ENCODE measurements at regions not wholly inside any gene's neighbourhood (a gene's known extent, or its start where the extent isn't known, plus 50 kb on each side); places are given as distances from the start of the nearest gene placed in this dataset.

DNA sequence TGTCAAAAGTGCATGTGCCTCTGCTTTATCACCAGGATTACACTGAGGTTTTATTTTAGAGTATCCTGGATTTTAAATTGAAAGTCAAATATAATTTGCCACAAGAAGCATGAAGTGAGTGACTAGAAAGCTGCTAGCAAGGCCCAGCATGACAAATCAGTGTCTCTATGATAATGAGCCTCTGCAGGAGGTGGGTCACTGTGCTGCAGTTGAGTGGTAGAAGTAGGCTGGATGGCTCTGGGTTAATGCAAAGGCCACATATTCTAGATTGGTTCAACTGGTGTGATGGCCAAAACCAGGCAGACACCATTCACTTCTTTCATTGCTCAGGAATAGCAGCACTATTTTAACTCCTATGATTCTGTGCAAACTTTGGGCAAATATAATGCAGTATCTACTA is 491.5 kb downstream of the OLFM4 start:
- FAIRE-seq: no peak

DNA sequence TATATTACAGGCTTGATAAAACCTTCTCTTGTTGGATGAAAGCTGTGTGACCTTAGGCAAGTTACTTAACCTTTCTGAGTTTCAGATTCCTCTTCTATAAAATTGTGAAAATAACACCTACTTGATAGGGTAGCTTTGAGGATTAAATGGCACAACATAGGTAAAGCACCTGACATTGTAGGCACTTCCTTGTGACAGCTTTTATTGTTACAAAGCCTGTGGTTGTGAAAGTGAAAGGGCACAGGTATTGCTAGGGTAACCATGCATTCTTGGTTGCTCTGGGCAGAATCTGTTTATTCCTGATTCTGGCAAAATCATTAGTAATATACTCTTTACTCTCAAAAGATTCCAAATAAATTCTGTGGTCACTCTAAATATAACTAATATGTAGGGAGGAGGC is 493.4 kb downstream of the OLFM4 start:
- FAIRE-seq: no peak

GRCh38 chr13:53537586-53537985 is 509.0 kb downstream of the OLFM4 start:
- no peak for FAIRE-seq

DNA sequence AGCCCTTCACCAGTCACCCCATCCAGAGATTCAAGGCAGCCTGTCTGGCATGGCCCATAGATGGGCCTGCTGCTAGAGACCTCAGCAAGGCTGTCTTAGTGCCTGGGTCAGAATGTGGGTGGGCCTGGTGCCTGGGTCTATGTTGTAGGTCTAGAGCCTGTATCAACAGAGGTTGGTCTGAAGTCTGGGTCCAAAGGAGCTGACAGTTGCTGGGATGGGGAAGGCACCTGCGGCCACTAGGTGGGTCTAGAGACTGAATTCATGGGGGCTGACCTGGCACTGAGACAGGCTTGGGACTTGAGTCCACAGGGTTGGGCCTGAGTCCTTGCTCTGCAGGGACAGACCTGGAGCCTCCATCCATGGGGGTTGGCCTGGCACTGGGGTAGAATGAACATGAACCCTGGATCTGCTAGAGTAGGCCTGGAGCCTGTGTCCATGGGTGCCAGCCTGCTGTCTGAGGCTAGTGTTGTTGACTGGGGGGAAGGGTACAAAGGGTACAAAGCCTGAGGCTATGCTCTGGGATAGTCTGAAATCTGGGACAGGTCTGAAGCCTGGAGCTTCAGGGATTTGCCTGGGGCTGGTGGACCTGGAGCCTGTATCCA is 516.8 kb downstream of the OLFM4 start:
- no peak for FAIRE-seq

GRCh38 chr13:53560556-53560955 is 531.9 kb downstream of the OLFM4 start:
- FAIRE-seq: no peak

- FAIRE-seq: no peak
Observed at GRCh38 chr13:53562419-53562818, 533.8 kb downstream of the OLFM4 start.

GRCh38 chr13:53568491-53568890 is 539.9 kb downstream of the OLFM4 start:
- no peak for FAIRE-seq

DNA sequence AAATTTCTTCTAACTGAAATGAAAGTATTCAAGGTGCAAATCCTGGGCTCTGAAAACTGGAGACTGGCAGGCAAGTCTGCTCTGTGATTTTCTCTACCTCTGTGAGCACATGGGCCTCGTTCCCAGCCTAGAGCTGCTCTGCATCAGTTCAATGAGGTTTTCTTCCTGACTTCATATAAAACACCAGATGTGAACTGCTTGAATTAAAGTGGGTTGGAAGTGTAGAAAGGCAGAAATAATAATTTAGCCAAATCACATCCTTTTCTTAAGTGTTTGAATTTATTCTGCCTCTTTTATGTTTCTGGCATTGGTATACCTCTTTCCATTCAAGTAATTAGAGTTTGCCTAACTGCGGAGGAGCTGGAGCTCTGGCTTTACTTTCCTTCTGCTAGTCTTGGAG is 540.8 kb downstream of the OLFM4 start:
- FAIRE-seq: no peak

GRCh38 chr13:53601113-53601512 is 572.5 kb downstream of the OLFM4 start:
- no peak for FAIRE-seq

DNA sequence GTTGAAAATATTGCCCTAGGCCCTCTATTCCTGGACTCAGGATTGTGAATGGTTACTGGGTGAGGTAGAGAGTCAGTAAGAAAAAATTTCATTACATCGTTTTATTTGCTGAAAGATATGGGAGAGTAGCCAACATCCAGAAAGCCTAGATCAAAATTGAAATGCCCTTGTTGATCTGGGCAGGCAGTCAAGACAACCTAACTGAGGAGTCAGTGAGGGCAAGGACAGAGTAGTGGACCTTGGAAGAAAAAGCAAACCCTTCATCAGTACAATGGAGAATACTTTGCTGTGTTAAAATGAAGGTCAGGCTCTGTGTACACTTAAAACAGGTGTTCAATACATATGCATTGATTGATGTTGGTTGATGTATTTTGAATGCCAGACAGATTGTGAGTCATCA is 576.7 kb downstream of the OLFM4 start:
- no peak for FAIRE-seq

DNA sequence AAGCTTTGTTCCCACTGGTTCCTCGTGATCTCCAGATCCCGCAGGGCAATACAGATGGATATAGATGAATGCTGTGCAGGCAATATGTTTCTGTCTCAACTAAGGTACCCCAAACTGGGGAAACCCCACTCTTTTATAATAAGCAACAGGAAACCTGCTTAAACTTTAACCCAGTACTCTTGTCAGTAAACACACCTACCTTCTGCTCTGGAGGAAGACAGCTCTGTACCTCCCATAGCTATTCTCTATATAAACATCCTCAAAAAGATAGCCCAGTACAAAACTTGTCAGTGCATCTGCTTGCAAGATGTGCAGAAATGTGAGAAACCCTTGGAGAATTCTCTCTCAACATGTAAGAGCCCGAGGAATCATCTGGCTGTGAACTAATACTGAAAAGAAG is 583.6 kb downstream of the OLFM4 start:
- no peak for FAIRE-seq

GRCh38 chr13:53622456-53622855 is 593.8 kb downstream of the OLFM4 start:
- no peak for FAIRE-seq

GRCh38 chr13:53623146-53623545 is 594.5 kb downstream of the OLFM4 start:
- no peak for FAIRE-seq

- FAIRE-seq: no peak
Observed at GRCh38 chr13:53631511-53631910, 602.9 kb downstream of the OLFM4 start.

DNA sequence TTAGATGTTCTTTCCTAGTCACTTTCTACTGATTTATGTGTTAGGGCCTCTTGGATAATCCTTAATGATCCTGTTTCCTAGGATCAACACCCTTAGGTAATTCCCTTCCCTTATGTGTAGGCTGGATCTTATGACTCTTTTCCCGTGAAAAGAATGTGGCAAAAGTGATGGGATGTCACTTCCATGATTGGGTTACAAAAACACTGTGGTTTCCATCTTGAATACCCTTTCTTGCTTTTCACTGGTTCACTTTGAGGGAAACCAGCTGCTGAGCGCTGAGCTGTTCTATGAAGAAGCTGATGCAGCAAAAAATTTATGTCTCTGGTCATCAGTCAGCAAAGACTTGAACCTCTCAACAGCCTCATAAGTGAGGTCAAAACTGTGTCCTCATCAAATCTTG is 609.4 kb downstream of the OLFM4 start:
- FAIRE-seq: no peak

DNA sequence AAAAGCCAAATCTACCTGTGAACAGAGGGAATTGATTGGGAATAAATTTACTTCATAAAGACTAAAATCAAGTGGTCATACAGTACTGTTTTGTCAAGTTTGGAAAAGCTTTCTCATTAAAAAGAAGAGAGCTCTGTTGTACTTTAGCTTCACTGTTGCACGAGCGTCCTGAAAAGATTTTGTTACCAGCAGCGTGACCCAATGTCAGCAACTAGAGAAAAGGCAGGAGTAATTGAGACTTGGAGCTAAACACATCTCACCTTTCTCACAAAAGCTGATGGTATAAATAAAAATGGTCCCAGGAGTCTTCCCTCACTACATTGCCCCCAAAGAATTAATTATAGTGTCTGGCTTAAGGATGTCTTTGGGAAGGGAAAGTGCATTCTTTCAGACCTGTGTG is 613.7 kb downstream of the OLFM4 start:
- FAIRE-seq: no peak

DNA sequence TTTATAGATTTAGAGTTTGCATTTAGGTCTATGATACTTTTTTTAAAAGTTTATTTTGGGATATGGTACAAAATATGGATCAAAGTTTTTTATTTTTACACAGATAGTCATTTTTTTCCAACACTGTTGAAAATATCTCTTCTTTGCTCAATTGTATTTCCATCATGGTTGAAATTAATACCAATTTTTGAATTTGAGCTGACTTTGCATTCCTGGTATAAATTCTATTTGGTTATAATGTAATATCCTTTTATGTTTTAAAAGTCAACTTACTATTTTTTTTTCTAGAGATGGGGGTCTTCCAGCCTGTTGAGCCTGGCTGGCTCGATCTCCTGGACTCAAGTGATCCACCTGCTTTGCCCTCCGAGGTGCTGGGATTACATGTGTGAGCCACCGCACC is 620.1 kb downstream of the OLFM4 start:
- no peak for FAIRE-seq

GRCh38 chr13:53672005-53672404 is 643.4 kb downstream of the OLFM4 start:
- FAIRE-seq: no peak

DNA sequence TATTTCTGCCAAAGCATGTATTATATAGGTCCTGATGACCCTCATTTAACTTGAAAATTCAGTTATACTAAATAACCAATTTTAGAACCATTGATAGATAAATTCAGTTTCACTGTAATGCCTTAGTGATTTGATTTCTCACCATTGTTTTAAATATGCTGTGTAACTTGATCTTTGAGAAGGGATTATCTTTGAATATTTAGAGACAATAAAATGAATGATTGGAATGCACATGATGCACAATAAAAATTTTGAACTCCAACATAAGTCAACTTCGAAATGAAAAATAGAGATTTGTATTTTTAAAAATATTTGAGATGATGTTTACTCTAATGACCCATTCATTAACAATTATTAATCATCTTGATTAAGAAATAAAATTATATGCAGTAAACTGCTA is 654.5 kb downstream of the OLFM4 start:
- FAIRE-seq: no peak

DNA sequence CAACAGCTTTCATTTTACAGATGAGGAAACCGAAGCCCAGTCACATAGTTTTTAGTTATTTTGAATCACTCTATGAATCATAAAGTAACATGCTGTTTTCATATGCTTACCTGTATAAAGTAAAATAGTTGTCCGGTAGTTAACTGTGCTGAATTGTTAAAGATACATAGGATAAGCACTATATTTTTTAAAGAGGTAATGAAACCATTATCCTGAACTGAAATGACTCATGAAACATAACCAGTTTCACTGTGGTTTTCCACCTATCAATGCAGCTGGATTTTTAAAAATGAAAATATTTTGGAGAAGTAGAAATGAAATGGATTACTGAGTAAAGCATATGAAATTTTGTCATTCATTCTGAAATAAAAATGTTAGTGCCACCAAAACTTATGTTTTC is 655.0 kb downstream of the OLFM4 start:
- no peak for FAIRE-seq

- FAIRE-seq: no peak
Observed at GRCh38 chr13:53691417-53691816, 662.8 kb downstream of the OLFM4 start.

GRCh38 chr13:53694814-53695532 is 666.4 kb downstream of the OLFM4 start:
- no peak for FAIRE-seq

- no peak for FAIRE-seq
Observed at GRCh38 chr13:53703371-53704080, 674.9 kb downstream of the OLFM4 start.

DNA sequence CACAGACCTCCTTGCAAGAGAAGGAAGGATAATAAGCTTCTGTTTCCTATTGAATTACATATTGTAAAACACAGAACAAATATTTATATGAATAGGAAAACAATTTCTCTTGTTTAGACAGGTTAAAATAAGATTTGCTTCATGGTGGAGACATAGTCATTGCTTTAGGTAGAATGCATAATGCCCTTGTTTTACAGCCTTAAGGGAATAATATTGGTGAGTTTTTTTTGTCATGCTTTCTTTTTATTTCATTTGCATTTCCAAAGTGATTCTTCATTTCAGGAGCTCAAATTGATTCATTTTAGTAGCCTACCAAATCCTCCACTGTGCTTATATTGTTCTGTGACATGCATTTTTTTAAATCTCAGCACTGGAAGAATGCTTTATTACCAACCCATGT is 690.7 kb downstream of the OLFM4 start:
- no peak for FAIRE-seq
